OCI-LY7 (cell line): ENCODE measurements at regions not wholly inside any gene's neighbourhood (a gene's known extent, or its start where the extent isn't known, plus 50 kb on each side); places are given as distances from the start of the nearest gene placed in this dataset.

Experiments used
- EZH2phosphoT487 ChIP-seq: fragments of 200-600 bp; sonication (generic); IDR thresholded peaks from 2 replicates; pipeline ENCODE4 v1.6.1; 2018; ENCODE audit warnings: low read depth, borderline replicate concordance, mild to moderate bottlenecking, mixed run types, antibody characterized with exemption, low read length, moderate library complexity, mixed read lengths
- TF ChIP-seq, protein P1 (sequence below): fragments of 200-600 bp; sonication (generic); conservative IDR thresholded peaks from 2 replicates; pipeline ENCODE4 v1.5.1; 2014; ENCODE audit warnings: mild to moderate bottlenecking, antibody characterized with exemption, low read length, moderate library complexity, mixed read lengths

DNA sequence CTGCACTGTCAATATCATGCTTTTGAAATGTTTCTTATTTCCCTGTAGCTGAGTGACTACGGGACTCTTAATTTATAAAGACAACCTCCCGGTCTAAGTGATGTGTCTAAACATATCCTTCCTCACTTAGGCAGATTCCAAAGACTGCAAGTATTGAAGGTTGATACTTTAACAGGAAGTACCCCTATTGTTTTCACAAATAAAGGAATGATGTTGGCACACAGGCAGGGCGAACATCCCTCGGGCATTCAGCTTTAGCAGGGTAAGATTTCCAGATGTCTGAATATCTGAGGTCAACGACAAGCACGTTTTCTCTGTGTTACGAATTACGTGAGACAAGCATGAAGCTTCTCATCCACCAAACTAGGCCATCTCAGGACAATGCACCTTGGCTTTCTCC, 638.0 kb upstream of the FRG1 start:
- TF ChIP-seq, protein P1, sequence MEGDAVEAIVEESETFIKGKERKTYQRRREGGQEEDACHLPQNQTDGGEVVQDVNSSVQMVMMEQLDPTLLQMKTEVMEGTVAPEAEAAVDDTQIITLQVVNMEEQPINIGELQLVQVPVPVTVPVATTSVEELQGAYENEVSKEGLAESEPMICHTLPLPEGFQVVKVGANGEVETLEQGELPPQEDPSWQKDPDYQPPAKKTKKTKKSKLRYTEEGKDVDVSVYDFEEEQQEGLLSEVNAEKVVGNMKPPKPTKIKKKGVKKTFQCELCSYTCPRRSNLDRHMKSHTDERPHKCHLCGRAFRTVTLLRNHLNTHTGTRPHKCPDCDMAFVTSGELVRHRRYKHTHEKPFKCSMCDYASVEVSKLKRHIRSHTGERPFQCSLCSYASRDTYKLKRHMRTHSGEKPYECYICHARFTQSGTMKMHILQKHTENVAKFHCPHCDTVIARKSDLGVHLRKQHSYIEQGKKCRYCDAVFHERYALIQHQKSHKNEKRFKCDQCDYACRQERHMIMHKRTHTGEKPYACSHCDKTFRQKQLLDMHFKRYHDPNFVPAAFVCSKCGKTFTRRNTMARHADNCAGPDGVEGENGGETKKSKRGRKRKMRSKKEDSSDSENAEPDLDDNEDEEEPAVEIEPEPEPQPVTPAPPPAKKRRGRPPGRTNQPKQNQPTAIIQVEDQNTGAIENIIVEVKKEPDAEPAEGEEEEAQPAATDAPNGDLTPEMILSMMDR, result no peak
- TF ChIP-seq EZH2phosphoT487, result no peak
